Ovary (tissue), 7 donors: ENCODE measurements at regions not wholly inside any gene's neighbourhood (a gene's known extent, or its start where the extent isn't known, plus 50 kb on each side); places are given as distances from the start of the nearest gene placed in this dataset.

Experiments
- DNase-seq, 5 donors: peaks; one replicate each; pipeline ENCODE4 v3.0.0-alpha.2; 2019 to 2020
- H3K27ac ChIP-seq, 2 donors: fragments of 200-600 bp; one replicate each; pipeline versions ENCODE4 v1.5.1 to v1.8.0; 2019 to 2022
- H3K27me3 ChIP-seq: fragments of 200-600 bp; one replicate; pipeline ENCODE4 v1.8.0; 2022
- H3K36me3 ChIP-seq: fragments of 200-600 bp; sonication (generic); one replicate; pipeline ENCODE4 v1.5.1; 2019
- H3K4me1 ChIP-seq: one replicate; pipeline ENCODE4 v1.8.1; 2013; ENCODE audit warnings: mild to moderate bottlenecking, moderate library complexity; ENCODE audit not compliant: insufficient read depth
- H3K4me3 ChIP-seq: fragments of 200-600 bp; sonication (generic); one replicate; pipeline ENCODE4 v1.5.1; 2017
- H3K9me3 ChIP-seq, 2 donors: fragments of 200-600 bp in 1 of 2; sonication (generic) in 1 of 2; one replicate each; pipeline versions ENCODE4 v1.5.1 to v1.8.1; 2013 to 2019; ENCODE audit warnings: mild to moderate bottlenecking in 1 of 2, moderate library complexity in 1 of 2
- EP300 ChIP-seq: sonication (generic); formaldehyde crosslinking; IDR thresholded peaks from one replicate; pipeline ENCODE4 v1.6.1; 2017; ENCODE audit warnings: antibody characterized with exemption
- POLR2A ChIP-seq: fragments of 450-650 bp; IDR thresholded peaks from one replicate; pipeline ENCODE4 v1.6.1; 2017; ENCODE audit warnings: antibody characterized with exemption, mild to moderate bottlenecking, moderate library complexity
- WGBS, 3 donors: extraction: QIAGEN DNeasy Blood & Tissue Kit in 1 of 3; methylation state at CpG; one replicate each; pipeline versions ENCODE4 v1.1.5 to v1.1.7; 2013 to 2017; 5-methylcytosine and 5-hydroxymethylcytosine counted together
- intact Hi-C, 4 donors: fragments of 100-400 bp; cut with DNase I; formaldehyde crosslinking; loops; one replicate each; pipeline versions ENCODE4 v1.11.0 to v1.15.1; 2022 to 2023
- TF ChIP-seq, protein P1 (sequence below), 3 donors: fragments of 450-650 bp in 2 of 3; fragments of 200-600 bp in 1 of 3; IDR thresholded peaks; one replicate each; pipeline versions ENCODE4 v1.5.1 to v1.8.0; 2016 to 2022; ENCODE audit warnings: antibody characterized with exemption in 3 of 3, mild to moderate bottlenecking in 1 of 3
- donor health status: DM: no; HTN: no; CAD: no; lungs with moderate emphysema.
- donor health status: DM: no; HTN: no; CAD: no.
- donor health status: Bipolar disorder and iron deficiency.
- donor health status: DM: no; HTN: no; CAD: no.
- donor health status: DM: yes; HTN: yes; CAD: no.

GRCh38 chr2:15769235-15769634 is 171.1 kb upstream of the MYCN start:
- no peaks in the 10 kb centered on the region for H3K36me3 ChIP-seq

GRCh38 chr2:15769676-15770547 is 170.4 kb upstream of the MYCN start:
- WGBS, 3 donors, result 84 to 91% (median 91%) methylated on average over 17 of the region's 17 CpGs
- H3K36me3 ChIP-seq, result no peaks in the 10 kb centered on the region
- no peak overlapping the region for H3K4me3 ChIP-seq
- TF ChIP-seq EP300 (no peak), POLR2A (no peak)
- TF ChIP-seq, protein P1, sequence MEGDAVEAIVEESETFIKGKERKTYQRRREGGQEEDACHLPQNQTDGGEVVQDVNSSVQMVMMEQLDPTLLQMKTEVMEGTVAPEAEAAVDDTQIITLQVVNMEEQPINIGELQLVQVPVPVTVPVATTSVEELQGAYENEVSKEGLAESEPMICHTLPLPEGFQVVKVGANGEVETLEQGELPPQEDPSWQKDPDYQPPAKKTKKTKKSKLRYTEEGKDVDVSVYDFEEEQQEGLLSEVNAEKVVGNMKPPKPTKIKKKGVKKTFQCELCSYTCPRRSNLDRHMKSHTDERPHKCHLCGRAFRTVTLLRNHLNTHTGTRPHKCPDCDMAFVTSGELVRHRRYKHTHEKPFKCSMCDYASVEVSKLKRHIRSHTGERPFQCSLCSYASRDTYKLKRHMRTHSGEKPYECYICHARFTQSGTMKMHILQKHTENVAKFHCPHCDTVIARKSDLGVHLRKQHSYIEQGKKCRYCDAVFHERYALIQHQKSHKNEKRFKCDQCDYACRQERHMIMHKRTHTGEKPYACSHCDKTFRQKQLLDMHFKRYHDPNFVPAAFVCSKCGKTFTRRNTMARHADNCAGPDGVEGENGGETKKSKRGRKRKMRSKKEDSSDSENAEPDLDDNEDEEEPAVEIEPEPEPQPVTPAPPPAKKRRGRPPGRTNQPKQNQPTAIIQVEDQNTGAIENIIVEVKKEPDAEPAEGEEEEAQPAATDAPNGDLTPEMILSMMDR (IDR thresholded peaks at IDR 0.05), result no peak
- intact Hi-C loops, result no loop called here
- no peaks in the 10 kb centered on the region for H3K27me3 ChIP-seq
- H3K9me3 ChIP-seq, result no peaks in the 10 kb centered on the region
- no peaks in the 10 kb centered on the region for H3K4me1 ChIP-seq
- H3K27ac ChIP-seq, result no peak overlapping the region
- DNase-seq, result no peak

More at GRCh38 chr2:15769235-15769634, 171.1 kb upstream of the MYCN start:
- TF ChIP-seq, protein P1 (IDR thresholded peaks at IDR 0.05), result no peak
- TF ChIP-seq EP300 (no peak), POLR2A (no peak)
- intact Hi-C loops, result no loop called here
- Histone ChIP-seq H3K9me3 (no peaks in the 10 kb centered on the region), H3K27me3 (no peaks in the 10 kb centered on the region), H3K4me1 (no peaks in the 10 kb centered on the region), H3K4me3 (no peak overlapping the region), H3K27ac (no peak overlapping the region)
- 72 to 82% (median 82%) methylated on average over 3 of the region's 3 CpGs for WGBS, 3 donors
- no peak for DNase-seq

DNA sequence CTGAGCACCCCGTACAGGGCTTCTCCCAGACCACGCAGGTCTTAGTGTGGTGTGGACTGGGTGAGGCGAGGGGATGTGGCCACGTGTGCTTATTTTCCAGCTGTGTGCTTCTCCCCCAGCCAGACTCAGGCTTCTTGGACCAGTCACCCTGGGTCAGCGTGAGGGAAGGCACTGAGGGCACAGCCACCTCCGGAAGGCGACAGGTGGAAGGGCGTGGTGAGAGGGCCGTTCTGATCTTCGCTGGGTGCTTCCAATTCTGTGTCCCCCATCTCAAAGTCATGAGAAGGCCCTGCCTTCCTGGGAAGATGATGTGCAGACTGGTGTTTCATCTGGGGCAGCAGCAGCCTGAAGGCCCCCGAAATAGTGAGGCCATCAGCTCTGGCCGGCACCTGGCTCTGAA is 169.7 kb upstream of the MYCN start:
- H3K4me3 ChIP-seq, result no peak overlapping the region
- intact Hi-C loops, result no loop called here
- DNase-seq, result no peak
- 86 to 94% (median 91%) methylated on average over 12 of the region's 12 CpGs for whole genome bisulfite sequencing, 3 donors
- no peaks in the 10 kb centered on the region for H3K9me3 ChIP-seq
- no peaks in the 10 kb centered on the region for H3K4me1 ChIP-seq
- H3K27ac ChIP-seq, result no peak overlapping the region
- no peaks in the 10 kb centered on the region for H3K27me3 ChIP-seq
- TF ChIP-seq POLR2A (no peak), EP300 (no peak)
- TF ChIP-seq, protein P1 (IDR thresholded peaks at IDR 0.05), result no peak
- H3K36me3 ChIP-seq, result no peaks in the 10 kb centered on the region

GRCh38 chr2:15771124-15771523 is 169.2 kb upstream of the MYCN start:
- Histone ChIP-seq H3K36me3 (no peaks in the 10 kb centered on the region), H3K4me3 (no peak overlapping the region), H3K27me3 (no peaks in the 10 kb centered on the region), H3K27ac (no peak overlapping the region), H3K9me3 (no peaks in the 10 kb centered on the region), H3K4me1 (no peaks in the 10 kb centered on the region)
- 92 to 96% (median 94%) methylated on average over 6 to 7 of the region's 7 CpGs for WGBS, 3 donors
- no peak for TF ChIP-seq POLR2A
- TF ChIP-seq, protein P1 (IDR thresholded peaks at IDR 0.05), result no peak
- TF ChIP-seq EP300, result no peak
- no peak for DNase-seq
- intact Hi-C loops, result no loop called here
